ENCODE measurements at regions not wholly inside any gene's neighbourhood (a gene's known extent, or its start where the extent isn't known, plus 50 kb on each side); places are given as distances from the start of the nearest gene placed in this dataset.

DNA sequence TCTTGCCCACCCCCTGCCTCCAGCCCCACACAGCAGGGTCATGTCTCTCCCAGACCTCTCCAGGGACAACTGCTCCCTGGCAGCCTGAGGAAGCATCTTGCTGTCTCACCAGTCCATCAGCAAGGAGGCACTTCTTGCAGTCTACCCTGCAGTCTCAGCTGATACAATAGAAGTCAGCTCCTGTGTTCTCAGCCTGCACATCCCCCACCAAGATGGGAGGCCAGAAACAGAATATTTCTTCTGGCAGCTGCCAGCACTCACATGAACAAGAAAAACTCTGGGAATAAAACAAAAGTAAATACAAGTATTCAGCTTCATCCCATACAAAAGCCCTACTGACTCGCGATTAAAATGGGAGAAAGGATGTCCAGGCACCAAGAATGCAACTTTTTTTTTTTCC, 457.4 kb upstream of the PROK2 start:
- no peak for FAIRE-seq

DNA sequence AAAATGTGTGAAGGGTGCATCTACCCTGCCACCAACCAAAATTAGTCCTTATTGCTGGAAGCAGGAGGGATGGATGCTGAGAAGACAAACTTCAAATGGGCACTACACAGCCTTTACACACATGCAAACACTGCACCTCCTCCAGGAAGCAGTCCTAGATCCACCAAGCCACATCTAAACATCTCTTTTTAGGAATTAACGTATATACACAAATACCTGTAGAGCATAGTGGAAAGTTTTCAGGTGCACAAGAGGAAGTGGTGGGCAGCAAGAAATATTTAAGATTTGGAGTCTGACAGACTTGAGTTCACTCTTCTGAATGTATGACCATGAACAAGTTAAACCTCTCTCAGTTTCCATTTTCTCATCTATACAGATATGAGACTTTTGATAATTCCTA, 456.6 kb upstream of the PROK2 start:
- no peak for FAIRE-seq
- no peak for DNase-seq (ENCODE audit: extremely low spot score, insufficient read length, low read depth)

More for the DNA sequence above, 457.4 kb upstream of the PROK2 start:
- no peak for DNase-seq (ENCODE audit: extremely low spot score, insufficient read length, low read depth)

DNA sequence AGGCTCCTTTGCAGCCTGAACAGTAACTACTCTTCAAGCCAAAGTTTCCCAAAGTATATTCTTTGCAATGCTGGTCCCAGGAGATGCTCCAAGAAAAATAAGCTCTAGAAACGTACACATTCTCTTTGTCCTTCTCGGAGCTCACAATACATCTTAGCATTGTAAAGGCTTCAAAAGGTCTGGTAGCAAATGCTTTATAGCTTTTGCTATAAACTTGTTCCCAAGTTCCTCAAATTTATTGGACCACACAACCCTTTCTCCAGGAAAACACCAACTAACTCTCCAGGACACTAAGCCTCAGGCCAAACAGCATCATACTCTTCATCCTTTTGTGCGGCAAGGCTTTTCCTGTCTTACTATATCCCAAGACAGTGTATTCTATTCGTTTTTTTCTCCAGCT, 455.6 kb upstream of the PROK2 start:
- DNase-seq (ENCODE audit: extremely low spot score, insufficient read length, low read depth) (no peak), FAIRE-seq (no peak)

DNA sequence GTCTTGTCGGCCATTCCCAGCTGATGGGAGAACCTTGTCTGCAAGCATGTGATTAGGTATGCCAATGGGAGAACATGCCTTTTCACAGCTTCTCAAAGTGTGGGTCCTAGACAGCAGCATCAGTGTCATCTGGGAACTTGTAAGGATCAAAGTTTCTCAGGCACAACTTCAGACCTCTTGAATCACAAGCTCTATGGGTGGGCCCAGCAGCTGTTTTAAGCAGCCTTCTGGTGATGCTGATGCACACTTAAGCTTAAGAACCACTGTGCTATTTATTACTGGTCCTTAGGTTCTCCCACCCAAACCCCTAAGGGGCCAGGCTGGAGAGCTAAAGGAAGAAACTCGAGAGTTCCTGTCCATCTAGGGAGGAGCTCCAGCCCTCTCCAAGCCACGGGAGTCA, 453.9 kb upstream of the PROK2 start:
- FAIRE-seq: no peak
- DNase-seq (ENCODE audit: extremely low spot score, insufficient read length, low read depth): no peak

DNA sequence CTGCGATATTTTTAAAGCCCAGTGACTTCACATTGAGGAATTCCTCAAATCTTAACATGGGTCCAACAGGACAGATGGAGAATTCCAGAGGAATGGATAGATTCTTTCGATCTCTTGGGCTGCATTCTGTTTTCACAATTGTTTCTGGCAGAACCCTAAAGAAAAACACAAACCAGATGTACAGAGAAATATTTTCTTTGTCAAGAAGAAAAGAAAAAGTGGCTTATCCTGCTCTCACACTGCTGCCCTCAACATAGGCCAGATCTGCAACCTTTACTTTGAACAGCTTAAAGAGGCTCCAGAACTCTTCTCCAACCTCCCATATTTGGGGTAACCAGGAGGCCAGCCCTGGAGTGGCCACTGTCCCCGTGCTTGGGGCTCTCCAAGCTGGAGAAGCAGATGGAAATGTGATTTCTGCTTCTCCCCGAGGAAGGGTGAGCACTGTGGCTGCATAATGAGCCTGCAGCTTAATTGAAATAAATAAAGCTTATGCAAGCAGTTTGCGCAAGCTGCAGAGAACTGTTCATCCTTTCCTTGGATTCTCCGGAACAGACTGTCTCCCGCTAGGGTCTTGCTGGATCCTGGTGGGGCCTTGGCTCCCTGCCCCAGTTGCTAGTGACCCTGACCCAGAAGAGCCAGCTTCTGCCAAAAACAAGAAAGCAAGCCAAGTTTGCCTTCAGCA, 453.2 kb upstream of the PROK2 start:
- FAIRE-seq: no peak
- DNase-seq (ENCODE audit: extremely low spot score, insufficient read length, low read depth): no peak

DNA sequence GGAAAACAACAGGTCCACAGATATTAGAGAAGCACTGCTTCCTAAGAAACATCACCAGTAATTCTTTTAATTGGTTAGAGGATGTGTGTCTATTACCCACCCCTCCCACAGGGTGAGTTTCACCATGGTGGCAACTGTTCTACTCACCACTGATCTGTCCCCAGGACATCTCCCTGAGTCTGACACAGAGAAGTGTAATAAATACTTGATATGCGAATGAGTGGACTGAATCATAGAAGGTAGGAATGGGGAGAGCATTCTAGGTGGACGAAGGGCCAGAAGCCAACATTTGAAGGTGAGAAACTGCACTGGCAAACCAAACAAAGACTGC, 452.7 kb upstream of the PROK2 start:
- no peak for DNase-seq (ENCODE audit: extremely low spot score, insufficient read length, low read depth)
- FAIRE-seq: no peak

DNA sequence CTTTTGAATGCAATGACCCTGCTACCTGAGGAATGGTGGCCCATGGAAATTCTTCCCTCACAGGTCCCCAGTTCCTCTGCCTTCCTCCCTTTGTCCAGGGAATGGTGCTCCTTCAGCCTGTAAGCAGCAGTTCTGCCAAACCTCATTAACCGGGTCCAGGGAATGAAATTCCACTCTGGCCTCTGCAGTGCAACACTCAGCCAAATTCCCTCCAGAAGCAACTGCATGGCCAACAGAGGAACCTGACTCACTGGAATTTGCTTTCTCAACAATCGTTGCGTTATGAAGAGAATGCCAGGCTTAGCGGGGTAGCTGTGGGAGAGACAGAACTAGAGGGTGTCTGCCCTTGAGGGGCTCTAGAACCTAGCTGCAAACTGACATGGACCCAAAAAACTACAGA, 449.4 kb upstream of the PROK2 start:
- FAIRE-seq: no peak

DNA sequence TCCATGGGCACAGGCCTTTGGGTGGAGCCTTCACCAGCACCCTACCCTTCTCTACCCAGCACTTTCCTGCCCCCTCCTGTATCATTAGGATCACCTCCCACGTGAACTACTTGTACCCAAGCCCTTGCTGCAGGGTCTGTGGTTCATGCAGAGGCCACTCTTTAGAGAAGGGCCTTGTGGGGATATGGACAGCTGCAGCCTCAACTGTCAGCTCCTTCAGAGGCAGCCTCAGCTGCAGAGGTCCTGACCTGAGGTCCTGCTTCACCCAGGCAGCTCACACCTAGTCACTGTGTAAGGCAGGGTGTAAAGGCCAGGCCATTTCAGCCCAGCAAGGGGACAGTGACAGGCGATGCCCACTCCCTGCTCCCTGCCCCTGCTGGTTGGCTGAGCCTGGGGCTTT, 448.6 kb upstream of the PROK2 start:
- FAIRE-seq: no peak

More for the DNA sequence above, 449.4 kb upstream of the PROK2 start:
- no peak for DNase-seq (ENCODE audit: extremely low spot score, insufficient read length, low read depth)

DNA sequence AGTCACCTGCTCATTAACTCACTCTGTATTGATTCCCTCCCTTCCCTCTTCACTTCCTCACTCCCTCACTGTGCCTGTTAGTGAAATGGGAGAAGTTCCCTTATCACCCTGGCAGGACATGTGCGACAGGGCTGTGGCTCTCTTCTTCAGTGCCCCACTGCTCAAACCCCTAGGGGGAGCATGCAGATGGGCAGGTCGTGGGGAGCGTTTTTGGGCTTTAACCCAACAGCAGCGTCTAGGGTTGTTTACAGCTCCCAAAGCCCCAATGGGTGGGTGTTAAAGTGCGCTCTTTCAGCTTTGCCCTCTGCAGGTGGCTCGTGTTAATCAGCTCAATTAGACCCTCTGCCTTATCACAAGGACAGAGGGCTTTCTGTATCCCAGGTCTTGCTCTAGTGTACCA, 447.8 kb upstream of the PROK2 start:
- DNase-seq (ENCODE audit: extremely low spot score, insufficient read length, low read depth): no peak

More for the DNA sequence above, 448.6 kb upstream of the PROK2 start:
- no peak for DNase-seq (ENCODE audit: extremely low spot score, insufficient read length, low read depth)

DNA sequence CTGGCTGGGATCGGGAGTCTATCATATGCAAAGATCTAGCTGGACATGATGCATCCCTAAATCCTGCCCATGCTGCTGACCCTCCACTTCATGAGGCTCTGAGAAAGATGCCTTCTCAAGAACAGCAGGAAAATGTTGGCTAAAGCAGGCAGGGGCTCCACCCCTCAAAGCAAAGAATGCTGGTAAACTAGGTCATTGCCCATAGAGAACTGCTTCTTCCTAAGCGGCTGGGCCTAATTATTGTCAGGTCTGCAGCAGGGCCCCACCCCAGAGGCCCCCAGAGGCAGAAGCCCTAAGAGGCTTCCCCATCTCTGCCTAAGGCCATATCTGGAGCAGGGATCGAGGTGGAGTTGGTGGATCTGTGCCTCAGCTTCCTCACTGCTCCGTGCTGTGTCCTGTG, 447.4 kb upstream of the PROK2 start:
- DNase-seq (ENCODE audit: extremely low spot score, insufficient read length, low read depth) (no peak), FAIRE-seq (no peak)

More for the DNA sequence above, 447.8 kb upstream of the PROK2 start:
- no peak for FAIRE-seq

DNA sequence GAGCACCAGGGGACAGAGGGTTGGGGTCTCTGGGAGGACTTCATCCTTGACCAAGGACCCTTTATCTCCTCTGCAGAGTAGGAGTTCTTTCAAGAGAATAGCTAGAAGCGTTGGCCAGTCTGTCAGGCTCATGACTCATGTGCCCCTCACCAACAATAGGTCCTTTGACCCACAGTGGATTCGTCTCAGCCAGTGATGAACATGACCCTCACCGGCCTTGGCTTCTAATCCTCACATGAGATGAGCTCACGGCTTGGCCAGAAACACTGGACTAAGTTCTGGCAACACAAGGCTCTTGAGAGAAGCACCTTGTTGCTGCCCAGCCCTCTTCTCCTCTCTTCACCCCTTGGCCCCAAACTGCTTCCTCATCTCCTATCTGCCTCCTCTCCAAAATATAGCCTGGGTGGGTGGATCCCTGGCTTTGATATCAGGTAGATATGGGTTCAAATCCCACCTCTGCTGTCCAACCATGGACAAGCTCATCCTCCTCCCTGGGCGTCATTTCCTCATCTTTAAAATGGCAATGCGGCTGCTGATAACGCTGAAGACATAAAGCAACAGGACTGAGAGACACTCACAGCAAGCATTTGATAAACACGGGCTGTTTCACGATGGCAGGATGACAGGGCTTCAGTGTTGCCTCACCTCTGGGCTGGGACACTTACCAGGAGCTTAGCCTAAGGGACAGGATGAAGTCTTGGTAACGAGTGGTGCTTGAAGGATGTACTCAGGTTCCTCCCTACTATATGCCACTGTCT, 446.7 kb upstream of the PROK2 start:
- FAIRE-seq (no peak), DNase-seq (ENCODE audit: extremely low spot score, insufficient read length, low read depth) (no peak)

DNA sequence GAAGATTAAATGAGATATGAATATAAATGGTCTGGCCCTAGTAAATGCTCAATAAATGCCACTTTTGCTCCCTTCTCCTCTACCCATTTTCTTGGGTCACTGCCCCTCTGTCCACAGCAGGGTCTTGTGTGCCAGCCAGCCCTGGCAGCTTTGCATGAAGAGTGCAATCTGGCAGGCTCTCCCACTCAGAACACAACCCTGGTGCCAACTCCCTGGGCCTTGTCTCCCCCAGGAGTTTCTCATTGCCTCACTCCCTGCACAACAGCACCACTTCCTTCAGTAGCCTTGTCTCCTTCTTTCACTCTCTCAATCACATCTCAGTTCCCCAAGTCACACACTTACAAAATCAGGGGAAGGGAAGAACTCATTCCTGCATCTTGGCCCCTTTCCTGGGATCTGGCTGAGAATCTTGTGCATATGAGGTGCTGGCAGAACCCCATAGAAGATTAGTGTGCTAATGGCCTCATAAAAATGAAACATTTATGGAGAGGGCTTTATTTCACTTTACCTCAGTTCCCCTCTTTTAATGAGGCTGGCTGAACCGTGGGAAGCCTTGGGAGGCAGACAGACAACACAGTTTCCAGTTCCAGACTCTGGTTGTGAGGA, 445.9 kb upstream of the PROK2 start:
- DNase-seq (ENCODE audit: extremely low spot score, insufficient read length, low read depth) (no peak), FAIRE-seq (no peak)

DNA sequence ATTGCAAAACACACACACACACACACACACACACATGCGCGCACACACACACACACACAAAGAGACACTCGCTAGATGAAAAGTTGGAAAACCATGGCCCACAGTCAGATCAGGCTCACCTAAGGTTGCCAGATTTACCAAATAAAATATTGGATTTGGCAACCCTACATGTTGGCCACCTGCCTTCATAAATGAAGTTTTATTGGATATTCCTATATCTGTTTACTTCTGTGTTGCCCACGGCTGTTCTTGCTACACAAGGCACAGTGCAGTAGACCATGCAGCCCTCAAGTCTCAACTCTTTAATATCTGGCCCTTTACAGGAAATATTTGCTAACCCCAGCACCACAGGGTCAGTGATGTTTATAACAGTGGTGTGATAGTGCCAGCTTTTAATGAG, 445.0 kb upstream of the PROK2 start:
- DNase-seq (ENCODE audit: extremely low spot score, insufficient read length, low read depth) (no peak), FAIRE-seq (no peak)

DNA sequence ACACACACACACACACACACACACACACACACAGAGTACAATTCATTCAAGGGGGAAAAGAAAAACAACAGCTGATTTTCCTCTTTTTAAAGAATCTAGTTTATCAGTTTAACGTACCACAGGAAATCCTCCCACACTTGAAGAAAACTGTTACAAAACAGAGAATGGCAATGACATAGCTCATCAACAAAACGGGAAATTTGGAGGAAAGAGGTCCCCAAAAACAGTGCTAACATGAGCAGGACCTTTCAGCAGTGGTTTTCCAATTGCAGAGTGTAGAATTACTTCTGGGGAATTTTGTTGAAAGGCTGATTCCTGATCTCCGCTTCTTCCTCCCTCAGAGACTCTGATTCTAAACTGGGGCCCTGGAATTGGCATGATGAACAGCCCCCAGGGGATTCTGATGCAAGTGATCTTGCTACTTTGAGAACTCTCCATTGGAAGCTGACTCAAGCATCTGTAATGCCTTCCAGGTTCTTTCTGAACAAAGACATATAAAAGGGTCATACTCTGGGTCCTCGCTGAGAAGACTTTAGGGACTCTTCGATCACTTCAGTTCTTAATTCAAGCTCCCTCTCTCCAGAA, 442.6 kb upstream of the PROK2 start:
- FAIRE-seq (no peak), DNase-seq (ENCODE audit: extremely low spot score, insufficient read length, low read depth) (no peak)

DNA sequence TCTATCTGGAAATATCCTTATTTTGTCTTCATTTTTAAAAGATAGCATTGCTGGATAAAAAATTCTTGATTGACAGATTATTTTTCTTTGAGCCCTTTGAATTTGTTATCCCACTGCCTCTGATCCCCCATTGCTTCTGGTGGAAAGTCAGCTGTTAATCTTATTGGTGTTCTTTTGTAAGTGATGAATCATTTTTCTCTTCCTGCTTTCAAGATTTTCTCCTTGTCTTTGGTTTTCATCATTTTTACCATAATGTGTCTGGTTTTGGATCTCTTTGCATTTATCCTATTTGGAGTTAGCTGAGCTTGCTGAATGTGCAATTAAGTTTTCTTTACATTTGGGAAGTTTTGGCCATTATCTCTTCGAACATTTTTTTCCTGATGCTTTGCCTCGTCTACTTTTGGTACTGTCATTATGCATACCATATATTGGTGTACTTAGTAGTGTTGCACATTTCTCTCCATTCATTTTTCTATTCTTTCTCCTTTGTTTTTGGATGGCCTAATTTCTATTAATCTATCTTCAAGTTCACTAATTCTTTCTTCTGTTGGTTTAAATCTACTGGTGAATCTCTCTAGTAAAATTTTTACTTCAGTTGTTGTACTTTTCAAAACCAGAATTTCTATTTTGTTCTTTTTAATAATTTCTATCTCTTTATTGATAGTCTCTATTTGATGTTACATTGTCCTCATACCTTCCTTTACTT, 440.0 kb upstream of the PROK2 start:
- no peak for FAIRE-seq
- no peak for DNase-seq (ENCODE audit: extremely low spot score, insufficient read length, low read depth)

DNA sequence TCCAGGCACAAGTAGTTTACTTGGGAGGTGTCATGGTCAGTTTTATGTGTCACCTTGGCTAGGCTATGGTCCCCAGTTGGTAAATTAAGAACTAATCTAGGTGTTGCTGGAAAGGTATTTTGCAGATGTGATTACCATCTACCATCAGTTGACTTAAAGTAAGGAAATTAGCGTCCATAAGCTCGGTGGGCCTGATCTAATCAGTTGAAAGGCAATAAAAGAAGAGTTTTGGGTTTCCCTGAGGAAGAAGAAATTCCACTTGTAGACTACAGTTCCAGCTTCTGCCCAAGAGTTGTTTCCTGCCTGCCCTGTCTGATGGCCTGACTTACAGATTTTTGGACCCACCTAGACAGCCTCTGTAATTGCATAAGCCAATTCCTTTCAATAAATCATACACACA, 438.7 kb upstream of the PROK2 start:
- no peak for DNase-seq (ENCODE audit: extremely low spot score, insufficient read length, low read depth)
- FAIRE-seq: no peak

DNA sequence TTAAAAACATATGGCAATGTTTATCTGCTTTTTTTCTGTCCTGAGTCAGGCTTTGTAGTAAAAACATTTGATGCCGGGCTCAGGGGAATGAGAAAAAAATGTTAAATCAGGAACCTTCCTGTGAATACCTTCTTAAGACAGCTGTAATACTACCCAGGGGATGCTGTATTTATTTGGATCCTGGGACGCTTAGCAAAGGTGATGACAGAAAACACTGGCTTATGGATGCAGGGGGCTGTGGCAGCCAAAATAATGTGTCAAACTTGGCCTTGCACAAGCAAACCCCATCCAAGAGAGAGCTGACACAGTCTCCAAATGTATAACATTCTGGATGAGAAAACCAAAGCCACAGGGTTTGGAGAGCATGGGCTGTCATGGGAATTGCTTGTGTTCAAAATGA, 438.2 kb upstream of the PROK2 start:
- DNase-seq (ENCODE audit: extremely low spot score, insufficient read length, low read depth) (no peak), FAIRE-seq (no peak)

DNA sequence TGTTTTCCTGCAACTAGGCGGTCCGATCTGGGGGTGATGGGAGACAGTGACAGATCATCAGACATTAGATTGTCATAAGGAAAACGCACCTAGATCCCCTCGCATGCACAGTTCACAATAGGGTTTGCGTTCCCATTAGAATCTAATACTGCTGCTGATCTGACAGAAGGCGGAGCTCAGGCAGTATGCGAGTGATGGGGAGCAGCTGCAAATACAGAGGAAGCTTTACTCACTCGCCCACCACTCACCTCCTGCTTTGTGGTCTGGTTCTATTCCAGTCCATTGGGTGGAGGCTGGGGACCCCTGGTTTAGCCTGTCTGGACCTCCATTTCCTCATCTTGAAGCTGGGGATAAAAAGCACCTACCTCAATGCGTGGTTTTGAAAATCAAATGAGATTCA, 437.5 kb upstream of the PROK2 start:
- DNase-seq (ENCODE audit: extremely low spot score, insufficient read length, low read depth): no peak
- no peak for FAIRE-seq

DNA sequence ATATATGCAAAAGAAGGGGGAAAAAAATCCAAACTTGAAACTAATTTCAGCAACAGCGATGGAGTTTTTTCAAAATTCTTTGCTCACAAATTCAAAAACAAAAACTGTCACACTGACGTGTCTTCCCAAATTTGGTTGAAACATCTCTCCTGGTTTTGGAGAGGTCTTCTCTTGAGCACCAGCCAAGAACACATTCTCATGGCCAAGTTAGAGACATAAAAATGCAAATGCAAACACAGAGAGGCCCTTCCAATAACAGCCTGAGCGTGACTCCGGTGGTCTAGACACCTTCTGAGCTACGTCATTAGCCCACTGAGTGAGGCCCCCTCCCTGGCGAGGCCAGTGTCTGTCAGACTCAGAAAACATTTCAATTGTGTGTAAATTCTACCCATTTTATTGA, 436.0 kb upstream of the PROK2 start:
- FAIRE-seq (no peak), DNase-seq (ENCODE audit: extremely low spot score, insufficient read length, low read depth) (no peak)

DNA sequence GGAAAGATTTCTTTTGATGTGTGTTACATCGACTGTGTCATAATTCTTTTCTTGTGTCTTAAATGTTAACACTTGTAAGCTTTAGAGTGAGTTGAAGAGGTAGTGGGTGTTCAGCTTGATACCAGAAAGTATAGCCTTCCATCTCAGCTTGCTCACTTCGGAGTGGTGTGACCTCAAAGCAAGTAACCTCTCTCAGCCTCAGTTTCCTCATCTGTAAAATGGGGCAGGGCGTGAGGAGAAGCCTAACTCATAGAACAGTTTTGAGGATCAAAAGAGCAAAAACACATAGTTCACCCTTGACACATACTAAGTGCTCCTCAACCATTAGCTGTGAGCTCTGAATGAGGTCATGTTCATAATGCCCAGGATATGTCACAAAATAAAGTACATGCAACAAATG, 434.8 kb upstream of the PROK2 start:
- DNase-seq (ENCODE audit: extremely low spot score, insufficient read length, low read depth) (no peak), FAIRE-seq (no peak)

DNA sequence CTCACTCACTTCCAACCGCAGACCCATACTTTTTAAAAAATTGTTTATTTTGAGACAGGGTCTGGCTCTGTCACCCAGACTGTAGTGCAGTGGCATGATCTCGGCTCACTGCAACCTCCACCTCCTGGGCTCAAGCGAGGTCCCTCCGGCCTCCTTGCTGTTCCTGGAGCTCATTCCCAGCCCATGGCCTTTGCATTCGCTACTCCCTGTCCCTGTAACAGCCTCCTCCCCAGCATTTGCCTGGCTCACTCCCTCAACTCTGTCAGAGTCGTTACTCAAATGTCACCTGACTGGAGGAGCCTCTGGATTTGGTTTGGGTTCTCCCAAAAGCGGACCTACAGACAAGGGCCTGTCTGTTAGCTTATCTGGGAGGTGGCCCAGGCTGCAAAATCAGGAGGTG, 432.6 kb upstream of the PROK2 start:
- DNase-seq (ENCODE audit: extremely low spot score, insufficient read length, low read depth) (no peak), FAIRE-seq (no peak)

All from GM18507 (cell line).